HCT116 (cell line): ENCODE measurements at regions not wholly inside any gene's neighbourhood (a gene's known extent, or its start where the extent isn't known, plus 50 kb on each side); places are given as distances from the start of the nearest gene placed in this dataset.

Source experiments
- ATAC-seq: fragments of 200-7000 bp; cut with Tn5 transposase; 2 replicates; pipeline ENCODE4 v1.9.1; 2020; ENCODE audit warnings: mild to moderate bottlenecking, moderate library complexity
- BruUV-seq: library from RNA; stranded (reverse); fragments of 400-500 nt; replicated peaks from 2 replicates; lab custom pipeline; 2021; lab: Mats Ljungman, UMichigan
- CTCF ChIA-PET: fragments of 300-600 bp; sonication (Branson Sonifier 250); formaldehyde crosslinking; loops from one replicate; lab custom pipeline; 2021; ENCODE audit warnings: antibody characterized with exemption; lab: Charles Lee
- POLR2A ChIA-PET: fragments of 300-600, 350-600 bp; sonication (Branson Sonifier 250); formaldehyde crosslinking; loops from one replicate; lab custom pipeline; 2021; ENCODE audit warnings: antibody characterized with exemption; lab: Charles Lee
- RAD21 ChIA-PET, 2 experiments: fragments of 300-600 bp; sonication (Branson Sonifier 250); formaldehyde crosslinking; loops; one replicate each; lab custom pipeline; 2023; ENCODE audit warnings: low total read pairs in 2 of 2; ENCODE audit not compliant: uncharacterized antibody in 2 of 2, unreplicated experiment in 2 of 2, low non-redundant PET in 1 of 2; lab: Charles Lee
- DNase-seq: peaks from one replicate; pipeline ENCODE4 v3.0.0-alpha.2; 2010; ENCODE audit warnings: low read depth, low spot score
- H2AFZ ChIP-seq: fragments of 200-600 bp; shearing (Covaris generic), sonication (generic); 2 replicates; pipeline ENCODE4 v1.6.1; 2017; ENCODE audit warnings: low read depth, mixed run types, mixed read lengths, antibody characterized with exemption, low read length; ENCODE audit not compliant: poor library complexity, severe bottlenecking
- H3K27ac ChIP-seq: 2 replicates; pipeline ENCODE4 v1.5.1; 2012; ENCODE audit warnings: low read depth, low read length
- H3K27me3 ChIP-seq: fragments of 200-600 bp; sonication (generic); 2 replicates; pipeline ENCODE4 v1.6.1; 2016; ENCODE audit warnings: mixed run types, low read length, mixed read lengths; ENCODE audit not compliant: insufficient read depth
- H3K36me3 ChIP-seq, 2 experiments: fragments of 200-500 bp in 1 of 2; fragments of 200-600 bp in 1 of 2; sonication (Bioruptor generic) in 1 of 2; sonication (generic) in 1 of 2; 2 replicates each; pipeline versions ENCODE4 v1.5.1 to v1.6.1; 2014 to 2016; ENCODE audit warnings: low read length in 2 of 2, inconsistent platforms in 1 of 2, mixed read lengths in 1 of 2, mixed run types in 1 of 2; ENCODE audit not compliant: insufficient read depth in 2 of 2, control insufficient read depth in 1 of 2
- H3K4me1 ChIP-seq, 2 experiments: fragments of 200-600 bp in 1 of 2; sonication (generic) in 1 of 2; 2 replicates each; pipeline versions ENCODE4 v1.5.1 to v1.6.1; 2012 to 2017; ENCODE audit warnings: low read length in 2 of 2, inconsistent platforms in 1 of 2, mild to moderate bottlenecking in 1 of 2, mixed read lengths in 1 of 2, mixed run types in 1 of 2, moderate library complexity in 1 of 2; ENCODE audit not compliant: insufficient read depth in 2 of 2, control insufficient read depth in 1 of 2
- H3K4me2 ChIP-seq: fragments of 200-600 bp; sonication (generic); 2 replicates; pipeline ENCODE4 v1.6.1; 2017; ENCODE audit warnings: mixed run types, low read length, mixed read lengths
- H3K4me3 ChIP-seq, 2 experiments: fragments of 200-600 bp in 1 of 2; sonication (generic) in 1 of 2; replicated peaks in 1 of 2; 2 replicates each; pipeline ENCODE4 v1.5.1; 2011 to 2016; ENCODE audit warnings: low read length in 2 of 2, control low read depth in 1 of 2, low read depth in 1 of 2, mild to moderate bottlenecking in 1 of 2, mixed read lengths in 1 of 2, mixed run types in 1 of 2
- H3K79me2 ChIP-seq: fragments of 200-600 bp; sonication (generic); 2 replicates; pipeline ENCODE4 v1.6.1; 2017; ENCODE audit warnings: mild to moderate bottlenecking, mixed run types, low read length, moderate library complexity, mixed read lengths; ENCODE audit not compliant: insufficient read depth
- H3K9ac ChIP-seq: fragments of 200-600 bp; sonication (generic); 2 replicates; pipeline ENCODE4 v1.6.1; 2016; ENCODE audit warnings: low read length, mixed read lengths
- H3K9me2 ChIP-seq: fragments of 200-600 bp; sonication (generic), shearing (Covaris generic); 2 replicates; pipeline ENCODE4 v1.6.1; 2017; ENCODE audit warnings: mixed run types, mild to moderate bottlenecking, moderate library complexity; ENCODE audit not compliant: insufficient read depth
- H3K9me3 ChIP-seq, 2 experiments: fragments of 200-500 bp in 1 of 2; fragments of 200-600 bp in 1 of 2; sonication (Bioruptor generic) in 1 of 2; sonication (generic) in 1 of 2; 2 replicates each; pipeline ENCODE4 v1.6.1; 2014 to 2017; ENCODE audit warnings: low read length in 2 of 2, mixed read lengths in 2 of 2, inconsistent platforms in 1 of 2, low read depth in 1 of 2, mild to moderate bottlenecking in 1 of 2, mixed run types in 1 of 2, moderate library complexity in 1 of 2; ENCODE audit not compliant: control insufficient read depth in 1 of 2, insufficient read depth in 1 of 2
- H4K20me1 ChIP-seq: fragments of 200-600 bp; sonication (generic), shearing (Covaris generic); 2 replicates; pipeline ENCODE4 v1.6.1; 2017; ENCODE audit warnings: mixed run types, mild to moderate bottlenecking, moderate library complexity; ENCODE audit not compliant: insufficient read depth
- CBX3 ChIP-seq: IDR thresholded peaks from 2 replicates; pipeline ENCODE4 v1.6.1; 2012; ENCODE audit warnings: low read depth
- CEBPB ChIP-seq: IDR thresholded peaks from 2 replicates; pipeline ENCODE4 v1.6.1; 2012; ENCODE audit warnings: low read depth
- EZH2phosphoT487 ChIP-seq: fragments of 200-600 bp; IDR thresholded peaks from 2 replicates; pipeline ENCODE4 v1.6.1; 2018; ENCODE audit warnings: antibody characterized with exemption, borderline replicate concordance
- JUND ChIP-seq: IDR thresholded peaks from 2 replicates; pipeline ENCODE4 v1.6.1; 2012
- POLR2AphosphoS5 ChIP-seq: IDR thresholded peaks from 2 replicates; pipeline ENCODE4 v1.6.1; 2011; ENCODE audit warnings: mild to moderate bottlenecking, low read depth, low read length, moderate library complexity
- REST ChIP-seq: IDR thresholded peaks from 2 replicates; pipeline ENCODE4 v1.6.1; 2012; ENCODE audit warnings: low read depth
- SP1 ChIP-seq: IDR thresholded peaks from 2 replicates; pipeline ENCODE4 v1.6.1; 2012; ENCODE audit warnings: low read depth
- TCF7L2 ChIP-seq: IDR thresholded peaks from 2 replicates; pipeline ENCODE4 v1.7.0; 2011; ENCODE audit warnings: borderline replicate concordance, inconsistent platforms; ENCODE audit not compliant: insufficient read depth, insufficient read length; ENCODE audit errors: extremely low read depth
- ZBTB33 ChIP-seq: IDR thresholded peaks from 2 replicates; pipeline ENCODE4 v1.6.1; 2011; ENCODE audit warnings: mild to moderate bottlenecking, low read length, moderate library complexity; ENCODE audit not compliant: insufficient replicate concordance; ENCODE audit errors: extremely low read depth
- ZFX ChIP-seq: fragments of 450-650 bp; IDR thresholded peaks from 2 replicates; pipeline ENCODE4 v1.6.1; 2017
- ZNF274 ChIP-seq: fragments of 200-500 bp; sonication (Bioruptor generic); IDR thresholded peaks from 2 replicates; pipeline ENCODE4 v1.6.1; 2014; ENCODE audit warnings: mild to moderate bottlenecking, low read depth, low read length, inconsistent platforms
- intact Hi-C: fragments of 100-400 bp; cut with micrococcal nuclease; formaldehyde crosslinking; loops from 2 replicates; pipeline ENCODE4 v1.10.0; 2022
- TF ChIP-seq, protein P1 (sequence below): IDR thresholded peaks from 2 replicates; pipeline ENCODE4 v1.6.1; 2012

- no peaks in the 10 kb centered on the region for H4K20me1 ChIP-seq
- CTCF ChIA-PET, result no interaction called here
- H3K36me3 ChIP-seq, result no peaks in the 10 kb centered on the region
- H3K27me3 ChIP-seq, result no peaks in the 10 kb centered on the region
- no peaks in the 10 kb centered on the region for H3K9me3 ChIP-seq
- H3K9ac ChIP-seq, result no peak overlapping the region
- no TSS peak for BruUV-seq
- no peaks in the 10 kb centered on the region for H3K79me2 ChIP-seq
- H3K4me1 ChIP-seq, result no peaks in the 10 kb centered on the region
- DNase-seq, result no peak
- intact Hi-C loops, result no loop called here
- TF ChIP-seq CBX3 (no peak), SP1 (no peak), EZH2phosphoT487 (no peak), TCF7L2 (no peak), ZFX (no peak), POLR2AphosphoS5 (no peak), ZNF274 (no peak), REST (no peak), ZBTB33 (no peak), CEBPB (no peak), JUND (no peak)
- TF ChIP-seq, protein P1, sequence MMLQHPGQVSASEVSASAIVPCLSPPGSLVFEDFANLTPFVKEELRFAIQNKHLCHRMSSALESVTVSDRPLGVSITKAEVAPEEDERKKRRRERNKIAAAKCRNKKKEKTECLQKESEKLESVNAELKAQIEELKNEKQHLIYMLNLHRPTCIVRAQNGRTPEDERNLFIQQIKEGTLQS, result no peak
- TF ChIP-seq, all 23 proteins: peak for 0
- no peak for ATAC-seq
- Histone ChIP-seq H3K9me2 (no peaks in the 10 kb centered on the region), H3K4me3 (no peak overlapping the region), H3K4me2 (no peak overlapping the region), H2AFZ (no peak overlapping the region), H3K27ac (no peak overlapping the region)
- ChIA-PET RAD21 (no interaction called here), POLR2A (no interaction called here)
Observed at GRCh38 chr4:79842162-79842561, 230.9 kb downstream of the ANTXR2 start.
